Prostate gland (tissue), 2 donors: ENCODE measurements at regions not wholly inside any gene's neighbourhood (a gene's known extent, or its start where the extent isn't known, plus 50 kb on each side); places are given as distances from the start of the nearest gene placed in this dataset.

Source experiments
- DNase-seq: peaks from one replicate; pipeline ENCODE4 v3.0.0-alpha.2; 2019; ENCODE audit warnings: low spot score
- H3K27ac ChIP-seq, 2 donors: fragments of 200-600 bp; sonication (generic); 2 replicates each; pipeline ENCODE4 v1.5.1; 2017 to 2019
- H3K27me3 ChIP-seq: fragments of 200-600 bp; sonication (generic); replicated peaks from 2 replicates; pipeline ENCODE4 v1.5.1; 2019; ENCODE audit not compliant: insufficient read depth
- H3K36me3 ChIP-seq, 2 donors: fragments of 200-600 bp; sonication (generic); 1 replicate in 1 of 2; 2 replicates in 1 of 2; pipeline versions ENCODE4 v1.5.1 to v1.8.1; 2017 to 2019
- H3K4me1 ChIP-seq: fragments of 200-600 bp; sonication (generic); replicated peaks from 2 replicates; pipeline ENCODE4 v1.5.1; 2019
- H3K4me3 ChIP-seq, 2 donors: fragments of 200-600 bp; sonication (generic); 2 replicates each; pipeline ENCODE4 v1.5.1; 2017 to 2019
- H3K9me3 ChIP-seq: fragments of 200-600 bp; sonication (generic); 2 replicates; pipeline ENCODE4 v1.5.1; 2017
- POLR2A ChIP-seq: fragments of 450-650 bp; IDR thresholded peaks from one replicate; pipeline ENCODE4 v1.6.1; 2016; ENCODE audit warnings: antibody characterized with exemption, mild to moderate bottlenecking
- POLR2AphosphoS5 ChIP-seq: sonication (generic); formaldehyde crosslinking; IDR thresholded peaks from one replicate; pipeline ENCODE4 v1.6.1; 2017; ENCODE audit warnings: antibody characterized with exemption
- WGBS: methylation state at CpG from one replicate; pipeline ENCODE4 v1.1.5; 2018; 5-methylcytosine and 5-hydroxymethylcytosine counted together
- intact Hi-C: fragments of 100-400 bp; cut with DNase I; formaldehyde crosslinking; loops from one replicate; pipeline ENCODE4 v1.14.2; 2022
- TF ChIP-seq, protein P1 (sequence below), 4 experiments: fragments of 200-600 bp in 2 of 4; fragments of 450-650 bp in 2 of 4; sonication (generic) in 2 of 4; IDR thresholded peaks; 1 replicate in 3 of 4; 2 replicates in 1 of 4; pipeline ENCODE4 v1.5.1; 2016 to 2019; ENCODE audit warnings: antibody characterized with exemption in 4 of 4, mild to moderate bottlenecking in 2 of 4, moderate library complexity in 2 of 4

- no peak for DNase-seq
- intact Hi-C loops = no loop called here
- 87% methylated on average over 5 of the region's 5 CpGs for WGBS
These were observed 379.6 kb downstream of the ARL4A start for GRCh38 chr7:13067036-13067435.

DNA sequence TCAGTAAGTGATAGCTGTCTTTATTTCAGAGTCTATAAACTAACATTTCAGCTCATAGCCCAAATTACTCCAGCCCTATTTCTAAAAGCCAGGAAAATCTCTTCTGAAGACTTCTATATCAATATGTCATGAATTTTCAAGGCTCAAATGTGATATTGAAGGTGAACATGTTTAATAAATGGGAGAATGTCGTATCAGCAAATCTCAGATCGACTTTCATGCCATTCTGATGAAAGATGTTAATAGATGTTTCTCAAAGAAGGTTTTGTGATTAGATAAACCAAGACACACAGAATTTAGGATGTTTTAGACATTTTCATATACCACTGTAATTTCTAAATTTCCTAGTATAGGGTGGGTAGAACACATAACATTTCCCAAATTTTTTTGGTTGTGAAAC is 380.6 kb downstream of the ARL4A start:
- WGBS = 95% methylated on average over 2 of the region's 2 CpGs
- no peak for DNase-seq
- no peaks in the 10 kb centered on the region for H3K9me3 ChIP-seq
- intact Hi-C loops = no loop called here
- H3K27ac ChIP-seq = no peak overlapping the region
- H3K27me3 ChIP-seq = no peaks in the 10 kb centered on the region
- no peaks in the 10 kb centered on the region for H3K36me3 ChIP-seq
- H3K4me3 ChIP-seq = no peak overlapping the region
- no peaks in the 10 kb centered on the region for H3K4me1 ChIP-seq
- TF ChIP-seq POLR2A (no peak), POLR2AphosphoS5 (no peak)
- TF ChIP-seq, protein P1, sequence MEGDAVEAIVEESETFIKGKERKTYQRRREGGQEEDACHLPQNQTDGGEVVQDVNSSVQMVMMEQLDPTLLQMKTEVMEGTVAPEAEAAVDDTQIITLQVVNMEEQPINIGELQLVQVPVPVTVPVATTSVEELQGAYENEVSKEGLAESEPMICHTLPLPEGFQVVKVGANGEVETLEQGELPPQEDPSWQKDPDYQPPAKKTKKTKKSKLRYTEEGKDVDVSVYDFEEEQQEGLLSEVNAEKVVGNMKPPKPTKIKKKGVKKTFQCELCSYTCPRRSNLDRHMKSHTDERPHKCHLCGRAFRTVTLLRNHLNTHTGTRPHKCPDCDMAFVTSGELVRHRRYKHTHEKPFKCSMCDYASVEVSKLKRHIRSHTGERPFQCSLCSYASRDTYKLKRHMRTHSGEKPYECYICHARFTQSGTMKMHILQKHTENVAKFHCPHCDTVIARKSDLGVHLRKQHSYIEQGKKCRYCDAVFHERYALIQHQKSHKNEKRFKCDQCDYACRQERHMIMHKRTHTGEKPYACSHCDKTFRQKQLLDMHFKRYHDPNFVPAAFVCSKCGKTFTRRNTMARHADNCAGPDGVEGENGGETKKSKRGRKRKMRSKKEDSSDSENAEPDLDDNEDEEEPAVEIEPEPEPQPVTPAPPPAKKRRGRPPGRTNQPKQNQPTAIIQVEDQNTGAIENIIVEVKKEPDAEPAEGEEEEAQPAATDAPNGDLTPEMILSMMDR (IDR thresholded peaks at IDR 0.05) = no peak

More at GRCh38 chr7:13067036-13067435, 379.6 kb downstream of the ARL4A start:
- no peak overlapping the region for H3K4me3 ChIP-seq
- TF ChIP-seq, protein P1 (IDR thresholded peaks at IDR 0.05) = no peak
- no peak for TF ChIP-seq POLR2AphosphoS5
- no peak for TF ChIP-seq POLR2A
- no peak overlapping the region for H3K27ac ChIP-seq
- H3K27me3 ChIP-seq = no peaks in the 10 kb centered on the region
- H3K36me3 ChIP-seq = no peaks in the 10 kb centered on the region
- H3K4me1 ChIP-seq = no peaks in the 10 kb centered on the region
- no peaks in the 10 kb centered on the region for H3K9me3 ChIP-seq

DNA sequence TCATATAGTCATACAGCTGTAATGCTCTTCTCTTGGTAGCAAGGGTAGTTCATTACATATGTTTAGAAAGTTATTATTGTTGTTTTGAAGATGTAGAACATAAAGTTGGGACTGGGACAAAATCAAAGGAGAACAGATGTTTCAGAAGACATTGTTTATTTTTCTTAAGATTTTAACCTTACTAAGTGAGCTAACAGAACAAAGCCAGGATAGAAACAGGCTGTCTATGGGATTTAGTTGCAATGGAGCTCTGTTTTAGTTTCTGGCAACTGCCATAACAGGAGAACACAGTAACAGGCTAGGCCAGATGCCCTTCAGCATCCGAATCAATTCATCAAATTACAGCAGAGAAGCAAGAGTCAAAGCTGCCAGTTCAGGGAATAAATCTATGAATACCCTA is 382.4 kb downstream of the ARL4A start:
- Histone ChIP-seq H3K9me3 (no peaks in the 10 kb centered on the region), H3K27ac (no peak overlapping the region), H3K36me3 (no peaks in the 10 kb centered on the region), H3K4me1 (no peaks in the 10 kb centered on the region), H3K27me3 (no peaks in the 10 kb centered on the region), H3K4me3 (no peak overlapping the region)
- WGBS = 62% methylated on average over 1 of the region's 1 CpG
- no peak for DNase-seq
- TF ChIP-seq POLR2AphosphoS5 (no peak), POLR2A (no peak)
- TF ChIP-seq, protein P1 (IDR thresholded peaks at IDR 0.05) = no peak
- intact Hi-C loops = no loop called here

GRCh38 chr7:13072014-13072413 is 384.6 kb downstream of the ARL4A start:
- 36% methylated on average over 3 of the region's 3 CpGs for WGBS
- Histone ChIP-seq H3K36me3 (no peaks in the 10 kb centered on the region), H3K4me1 (no peaks in the 10 kb centered on the region), H3K27me3 (no peaks in the 10 kb centered on the region), H3K9me3 (no peaks in the 10 kb centered on the region), H3K4me3 (no peak overlapping the region), H3K27ac (no peak overlapping the region)
- TF ChIP-seq POLR2AphosphoS5 (no peak), POLR2A (no peak)
- TF ChIP-seq, protein P1 (IDR thresholded peaks at IDR 0.05) = no peak
- intact Hi-C loops = no loop called here
- DNase-seq = no peak

- no peaks in the 10 kb centered on the region for H3K36me3 ChIP-seq
- H3K27me3 ChIP-seq = no peaks in the 10 kb centered on the region
- WGBS = 87% methylated on average over 3 of the region's 3 CpGs
- TF ChIP-seq, protein P1 (IDR thresholded peaks at IDR 0.05) = no peak
- no peak for TF ChIP-seq POLR2AphosphoS5
- no peak for TF ChIP-seq POLR2A
- H3K9me3 ChIP-seq = no peaks in the 10 kb centered on the region
- intact Hi-C loops = no loop called here
- no peak overlapping the region for H3K4me3 ChIP-seq
- no peak for DNase-seq
- no peak overlapping the region for H3K27ac ChIP-seq
- no peaks in the 10 kb centered on the region for H3K4me1 ChIP-seq
These were observed 390.0 kb downstream of the ARL4A start for GRCh38 chr7:13077466-13077865.
